PC-9 (cell line): ENCODE measurements at regions not wholly inside any gene's neighbourhood (a gene's known extent, or its start where the extent isn't known, plus 50 kb on each side); places are given as distances from the start of the nearest gene placed in this dataset.

Experiments used
- CTCF ChIP-seq: fragments of 200-600 bp; sonication (generic); conservative IDR thresholded peaks from 2 replicates; pipeline ENCODE4 v1.6.1; 2017; ENCODE audit warnings: mixed run types, antibody characterized with exemption, mild to moderate bottlenecking, moderate library complexity
- EZH2 ChIP-seq: fragments of 200-600 bp; sonication (generic); IDR thresholded peaks from 2 replicates; pipeline ENCODE4 v1.8.0; 2017; ENCODE audit warnings: antibody characterized with exemption, low read depth

- no peak for TF ChIP-seq EZH2
- TF ChIP-seq CTCF, result no peak
Observed at GRCh38 chrX:127963696-127964095, 88.5 kb downstream of the ACTRT1 start.
